B cell (primary cell): ENCODE measurements at regions not wholly inside any gene's neighbourhood (a gene's known extent, or its start where the extent isn't known, plus 50 kb on each side); places are given as distances from the start of the nearest gene placed in this dataset.

ENCODE experiments used
- ATAC-seq: fragments of 200-7000 bp; cut with Tn5 transposase; one replicate; pipeline ENCODE4 v1.10.0; 2021; ENCODE audit warnings: low read depth, mild to moderate bottlenecking, moderate number of reproducible peaks, moderate library complexity
- CTCF ChIA-PET: fragments of 350-600 bp; sonication (Branson Sonifier 250); formaldehyde crosslinking; loops from one replicate; lab custom pipeline; 2021; ENCODE audit warnings: antibody characterized with exemption, inconsistent platforms; lab: Charles Lee
- POLR2A ChIA-PET: fragments of 350-600 bp; sonication (Branson Sonifier 250); formaldehyde crosslinking; loops from one replicate; lab custom pipeline; 2021; ENCODE audit warnings: antibody characterized with exemption; lab: Charles Lee
- DNase-seq: peaks from one replicate; pipeline ENCODE4 v3.0.0; 2013
- H2AFZ ChIP-seq: 2 replicates; pipeline ENCODE4 v1.6.1; 2012; ENCODE audit warnings: mild to moderate bottlenecking, low read depth, low read length; ENCODE audit not compliant: insufficient read depth, poor library complexity, severe bottlenecking
- H3K27ac ChIP-seq, 2 donors: 1 replicate in 1 of 2; 2 replicates in 1 of 2; pipeline ENCODE4 v1.5.1; 2012 to 2013; ENCODE audit warnings: low read length in 2 of 2, mild to moderate bottlenecking in 2 of 2, moderate library complexity in 1 of 2
- H3K27me3 ChIP-seq, 4 experiments: fragments of 200-600 bp in 1 of 4; sonication (generic) in 1 of 4; replicated peaks in 1 of 4; 1 replicate in 2 of 4; 2 replicates in 2 of 4; pipeline versions ENCODE4 v1.6.1 to v1.7.0; 2013 to 2016; ENCODE audit warnings: low read length in 3 of 4, mild to moderate bottlenecking in 2 of 4, mixed read lengths in 1 of 4, moderate library complexity in 1 of 4; ENCODE audit not compliant: insufficient read depth in 4 of 4, control insufficient read depth in 3 of 4; ENCODE audit errors: control extremely low read depth in 1 of 4
- H3K36me3 ChIP-seq, 2 experiments: replicated peaks in 1 of 2; 1 replicate in 1 of 2; 2 replicates in 1 of 2; pipeline versions ENCODE4 v1.6.1 to v1.7.1; 2013; ENCODE audit warnings: low read length in 1 of 2; ENCODE audit not compliant: insufficient read depth in 2 of 2, control insufficient read depth in 1 of 2; ENCODE audit errors: control extremely low read depth in 1 of 2, extremely low read depth in 1 of 2
- H3K4me1 ChIP-seq, 2 donors: fragments of 200-600 bp in 1 of 2; sonication (generic) in 1 of 2; 1 replicate in 1 of 2; 2 replicates in 1 of 2; pipeline versions ENCODE4 v1.5.1 to v1.6.1; 2013 to 2017; ENCODE audit warnings: low read length in 2 of 2; ENCODE audit not compliant: control insufficient read depth in 2 of 2, insufficient read depth in 2 of 2
- H3K4me2 ChIP-seq: replicated peaks from 2 replicates; pipeline ENCODE3; 2012; ENCODE audit warnings: mild to moderate bottlenecking, low read depth, low read length; ENCODE audit not compliant: poor library complexity, severe bottlenecking
- H3K4me3 ChIP-seq, 5 experiments: fragments of 200-600 bp in 1 of 5; sonication (generic) in 1 of 5; 1 replicate in 3 of 5; 2 replicates in 2 of 5; pipeline versions ENCODE4 v1.5.1 to v1.7.0; 2011 to 2016; ENCODE audit warnings: low read length in 4 of 5, mild to moderate bottlenecking in 4 of 5, low read depth in 2 of 5, control low read depth in 1 of 5, moderate library complexity in 1 of 5; ENCODE audit not compliant: insufficient read depth in 1 of 5; ENCODE audit errors: control extremely low read depth in 1 of 5, extremely low read depth in 1 of 5
- H3K79me2 ChIP-seq: fragments of 200-600 bp; sonication (generic); one replicate; pipeline ENCODE4 v1.6.0; 2016; ENCODE audit warnings: low read length; ENCODE audit not compliant: control insufficient read depth, insufficient read depth
- H3K9ac ChIP-seq: fragments of 200-600 bp; sonication (generic); 2 replicates; pipeline ENCODE4 v1.6.1; 2017; ENCODE audit warnings: mild to moderate bottlenecking, low read length, moderate library complexity
- H3K9me3 ChIP-seq, 3 donors: one replicate each; pipeline versions ENCODE4 v1.6.1 to v1.7.1; 2013; ENCODE audit warnings: low read length in 2 of 3; ENCODE audit not compliant: control insufficient read depth in 2 of 3, insufficient read depth in 1 of 3; ENCODE audit errors: control extremely low read depth in 1 of 3
- H4K20me1 ChIP-seq: 2 replicates; pipeline ENCODE4 v1.6.0; 2012; ENCODE audit warnings: mild to moderate bottlenecking, low read length; ENCODE audit not compliant: insufficient read depth, control insufficient read depth, poor library complexity, severe bottlenecking
- H3K27ac Mint-ChIP-seq: one replicate; pipeline ENCODE4 v1.8.0; 2021; ENCODE audit warnings: mixed read lengths
- H3K27me3 Mint-ChIP-seq: one replicate; pipeline ENCODE4 v1.8.0; 2021; ENCODE audit warnings: mixed read lengths
- H3K4me1 Mint-ChIP-seq: one replicate; pipeline ENCODE4 v1.8.0; 2021; ENCODE audit warnings: mixed read lengths
- H3K4me3 Mint-ChIP-seq: one replicate; pipeline ENCODE4 v1.8.0; 2021; ENCODE audit warnings: mixed read lengths
- H3K9me3 Mint-ChIP-seq: one replicate; pipeline ENCODE4 v1.8.0; 2022; ENCODE audit warnings: mixed read lengths; ENCODE audit not compliant: insufficient read depth
- CTCF ChIP-seq: fragments of 200-600 bp; IDR thresholded peaks from one replicate; pipeline ENCODE4 v1.8.0; 2022; ENCODE audit warnings: antibody characterized with exemption, mild to moderate bottlenecking
- EZH2 ChIP-seq: IDR thresholded peaks from 2 replicates; pipeline ENCODE4 v1.6.1; 2012; ENCODE audit warnings: borderline replicate concordance, low read depth, mild to moderate bottlenecking, moderate library complexity, low read length; ENCODE audit not compliant: insufficient read depth, poor library complexity, severe bottlenecking
- WGBS: methylation state at CpG from one replicate; pipeline ENCODE4 v1.1.5; 2013; ENCODE audit warnings: missing lambda C conversion rate; ENCODE audit not compliant: insufficient coverage; 5-methylcytosine and 5-hydroxymethylcytosine counted together
- intact Hi-C: fragments of 100-400 bp; cut with micrococcal nuclease; formaldehyde crosslinking; loops from one replicate; pipeline ENCODE4 v1.10.0; 2022

GRCh38 chr9:118567861-118568260, 801.4 kb downstream of the BRINP1 start:
- ATAC-seq: no peak
- ChIA-PET POLR2A (no interaction called here), CTCF (no interaction called here)
- Mint-ChIP-seq H3K4me1 (no peaks in the 10 kb centered on the region), H3K4me3 (no peak overlapping the region), H3K27ac (no peak overlapping the region), H3K9me3 (no peaks in the 10 kb centered on the region), H3K27me3 (no peaks in the 10 kb centered on the region)
- Histone ChIP-seq H3K9me3 (no peaks in the 10 kb centered on the region), H3K36me3 (no peaks in the 10 kb centered on the region), H3K4me1 (no peaks in the 10 kb centered on the region), H3K4me2 (no peak overlapping the region), H3K9ac (no peak overlapping the region), H3K27ac (no peak overlapping the region), H3K79me2 (no peaks in the 10 kb centered on the region), H2AFZ (no peak overlapping the region), H3K27me3 (no peaks in the 10 kb centered on the region), H3K4me3 (no peak overlapping the region), H4K20me1 (no peaks in the 10 kb centered on the region)
- no peak for TF ChIP-seq EZH2
- no peak for TF ChIP-seq CTCF
- DNase-seq: no peak
- no CpG with 5 or more reads among the region's 2 CpGs for WGBS
- intact Hi-C loops: no loop called here

GRCh38 chr9:118568704-118569103, 800.5 kb downstream of the BRINP1 start:
- Histone ChIP-seq H3K9me3 (no peaks in the 10 kb centered on the region), H2AFZ (no peak overlapping the region), H3K9ac (no peak overlapping the region), H4K20me1 (no peaks in the 10 kb centered on the region), H3K4me1 (no peaks in the 10 kb centered on the region), H3K27me3 (no peaks in the 10 kb centered on the region), H3K27ac (no peak overlapping the region), H3K79me2 (no peaks in the 10 kb centered on the region), H3K36me3 (no peaks in the 10 kb centered on the region), H3K4me2 (no peak overlapping the region), H3K4me3 (no peak overlapping the region)
- CTCF ChIA-PET: no interaction called here
- no peaks in the 10 kb centered on the region for H3K27me3 Mint-ChIP-seq
- POLR2A ChIA-PET: no interaction called here
- DNase-seq (no peak), ATAC-seq (no peak)
- WGBS: 63% methylated on average over 3 of the region's 3 CpGs
- H3K27ac Mint-ChIP-seq: no peak overlapping the region
- no peak for TF ChIP-seq CTCF
- no peak for TF ChIP-seq EZH2
- H3K4me3 Mint-ChIP-seq: no peak overlapping the region
- intact Hi-C loops: no loop called here
- no peaks in the 10 kb centered on the region for H3K9me3 Mint-ChIP-seq
- H3K4me1 Mint-ChIP-seq: no peaks in the 10 kb centered on the region
